A549 (cell line): ENCODE measurements at regions not wholly inside any gene's neighbourhood (a gene's known extent, or its start where the extent isn't known, plus 50 kb on each side); places are given as distances from the start of the nearest gene placed in this dataset.
"Not testable (repeated sequence)": the region's sequence is repeated elsewhere in the genome, so short reads cannot be mapped to it uniquely, and the experiment has no call there.

Experiments used
- ATAC-seq, 2 experiments: fragments of 200-7000 bp in 1 of 2; fragments of >200 bp in 1 of 2; cut with Nextera tagmentation in 1 of 2; cut with Tn5 transposase in 1 of 2; 3 replicates each; pipeline versions ENCODE4 v1.8.0 to v1.9.1; 2018 to 2020; ENCODE audit warnings: mild to moderate bottlenecking in 1 of 2, moderate library complexity in 1 of 2
- CTCF ChIA-PET: fragments of 300-600 bp; sonication (Branson Sonifier 250); formaldehyde crosslinking; extraction: SDS; loops from one replicate; lab custom pipeline; 2021; ENCODE audit warnings: antibody characterized with exemption, inconsistent platforms; lab: Yijun Ruan, JAX
- POLR2A ChIA-PET: fragments of 350-600 bp; formaldehyde crosslinking; extraction: SDS; loops from one replicate; lab custom pipeline; 2021; ENCODE audit warnings: antibody characterized with exemption, inconsistent platforms; lab: Yijun Ruan, JAX
- DNase-seq, 2 experiments: peaks; one replicate each; pipeline versions ENCODE4 v3.0.0 to v3.0.0-alpha.2; 2011 to 2016; ENCODE audit warnings: low read depth in 1 of 2, low spot score in 1 of 2
- FAIRE-seq: peaks from 2 replicates; lab custom pipeline; 2011; peaks lifted over from hg19 to GRCh38; lab: Jason Lieb, UNC
- H3K27ac ChIP-seq, 2 experiments: fragments of >200 bp; sonication (Bioruptor Twin); formaldehyde crosslinking; 3 replicates each; pipeline ENCODE4 v1.5.1; 2016 to 2017
- H3K4me1 ChIP-seq: fragments of >200 bp; sonication (Bioruptor Twin); formaldehyde crosslinking; 3 replicates; pipeline ENCODE4 v1.6.1; 2016
- H3K4me2 ChIP-seq: fragments of >200 bp; sonication (Bioruptor Twin); formaldehyde crosslinking; 3 replicates; pipeline ENCODE4 v1.6.1; 2016
- H3K4me3 ChIP-seq: fragments of >200 bp; sonication (Bioruptor Twin); formaldehyde crosslinking; 3 replicates; pipeline ENCODE4 v1.5.1; 2016
- H3K9me3 ChIP-seq: fragments of >200 bp; sonication (Bioruptor Twin); formaldehyde crosslinking; 3 replicates; pipeline ENCODE4 v1.6.1; 2016
- CTCF ChIP-seq: fragments of >200 bp; sonication (Bioruptor Twin); formaldehyde crosslinking; IDR thresholded peaks from 3 replicates; pipeline ENCODE4 v1.5.1; 2016
- RAD21 ChIP-seq, 2 experiments: fragments of >200 bp in 1 of 2; sonication (Bioruptor Twin) in 1 of 2; formaldehyde crosslinking in 1 of 2; IDR thresholded peaks in 1 of 2; conservative IDR thresholded peaks in 1 of 2; 2 replicates in 1 of 2; 3 replicates in 1 of 2; pipeline ENCODE4 v1.6.1; 2012 to 2018; ENCODE audit warnings: inconsistent platforms in 1 of 2
- SMC3 ChIP-seq: fragments of >200 bp; sonication (Bioruptor Twin); formaldehyde crosslinking; IDR thresholded peaks from 3 replicates; pipeline ENCODE4 v1.6.1; 2018; ENCODE audit warnings: inconsistent platforms
- WGBS: methylation state at CpG from one replicate; pipeline ENCODE4 v1.1.6; 2017; ENCODE audit errors: missing lambda C conversion rate; 5-methylcytosine and 5-hydroxymethylcytosine counted together

GRCh38 chr11:67792273-67792990 is 118.0 kb upstream of the ALDH3B2 start:
- 21% methylated on average over 26 of the region's 26 CpGs for WGBS
- DNase-seq, H3K9me3 ChIP-seq, H3K27ac ChIP-seq, POLR2A ChIA-PET, FAIRE-seq: not testable (repeated sequence)
- CTCF ChIA-PET: interaction anchor here (0.8 to 1.7 kb wide), 5 partner anchors 14 to 180 kb away, joined by 3 to 7 read pairs (median 3); partner anchors contain the start of gene NUDT8
- peak overlapping the region; percentile 14; the same call in 1 of the 3 replicates for H3K4me2 ChIP-seq
- 0 out of 3 replicates have a peak, but pooled peaks have one; percentile 22 for TF ChIP-seq SMC3
- peak; percentile 51 to 62 for TF ChIP-seq RAD21 (conservative IDR thresholded peaks at IDR 0.05 in 1 of 2, IDR thresholded peaks at IDR 0.05 in 1 of 2)
- peak; percentile 61 for TF ChIP-seq CTCF
- TF ChIP-seq, all 56 proteins: peak for 3; not testable (repeated sequence) for 53
- H3K4me3 ChIP-seq, H3K4me1 ChIP-seq, ATAC-seq: not testable (repeated sequence)

GRCh38 chr11:67791598-67792170 is 117.3 kb upstream of the ALDH3B2 start:
- CTCF ChIA-PET: interaction anchor here (0.7 to 1.5 kb wide), 5 partner anchors 15 to 162 kb away, joined by 3 to 7 read pairs (median 3); partner anchors contain the start of gene NUDT8
- peak overlapping the region; percentile 14; the same call in 1 of the 3 replicates for H3K4me2 ChIP-seq
- H3K27ac ChIP-seq, H3K4me3 ChIP-seq, ATAC-seq, FAIRE-seq, H3K9me3 ChIP-seq, POLR2A ChIA-PET, H3K4me1 ChIP-seq: not testable (repeated sequence)
- WGBS: 56% methylated on average over 11 of the region's 11 CpGs
- peak in 1 of 2 experiments; percentile 23 for DNase-seq

DNA sequence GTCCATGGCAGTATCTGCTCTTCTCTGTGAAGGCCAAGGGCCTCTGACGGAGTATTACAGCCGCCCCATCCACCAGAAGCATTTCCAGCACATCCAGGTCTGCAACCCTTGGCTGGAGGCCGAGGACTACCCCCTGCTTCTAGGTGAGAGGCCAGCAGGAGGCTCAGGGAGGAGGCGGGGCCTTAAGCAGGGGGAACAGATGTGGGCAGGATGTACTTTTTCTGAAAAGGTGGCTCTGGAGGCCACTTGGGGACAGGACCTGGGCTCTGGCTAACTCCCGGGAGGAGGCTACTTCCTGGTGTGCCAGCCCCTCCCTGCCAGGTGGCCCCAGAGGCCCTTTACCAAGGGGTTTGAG is 113.9 kb upstream of the ALDH3B2 start:
- DNase-seq, H3K4me3 ChIP-seq, POLR2A ChIA-PET, H3K9me3 ChIP-seq, H3K27ac ChIP-seq, H3K4me1 ChIP-seq, H3K4me2 ChIP-seq, FAIRE-seq, ATAC-seq, CTCF ChIA-PET: not testable (repeated sequence)
- WGBS: 59% methylated on average over 5 of the region's 5 CpGs

DNA sequence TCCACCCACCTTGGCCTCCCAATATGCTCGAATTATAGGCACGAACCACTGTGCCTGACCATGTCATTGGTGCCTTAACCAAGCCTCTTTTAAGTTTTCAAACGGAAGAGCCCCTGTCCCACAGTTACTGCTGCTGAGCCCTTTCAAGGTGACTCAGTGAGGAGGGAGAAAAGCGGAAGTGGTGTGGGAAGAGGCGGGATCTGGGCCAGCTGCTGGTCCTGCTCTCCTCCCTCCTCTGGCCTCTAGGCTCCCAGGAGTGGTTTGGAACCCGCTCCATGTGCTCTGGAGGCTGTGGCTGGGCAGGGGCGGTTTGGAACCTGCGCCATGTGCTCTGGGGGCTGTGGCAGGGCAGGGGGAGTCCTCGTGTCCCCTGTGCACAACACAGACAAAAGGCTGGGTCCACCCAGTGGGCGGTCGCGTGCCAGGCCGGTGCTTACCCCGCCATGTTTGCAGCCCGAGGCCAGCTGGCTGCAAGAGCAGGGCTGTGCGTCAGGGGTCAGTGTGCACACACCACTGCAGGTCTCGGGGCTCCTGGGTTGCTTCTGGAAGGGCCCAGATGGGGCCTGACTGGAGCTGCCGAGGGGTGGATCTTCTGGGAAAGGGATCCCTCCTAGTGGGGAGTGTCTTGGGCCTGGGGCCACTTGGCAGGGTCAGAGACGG is 113.4 kb upstream of the ALDH3B2 start:
- H3K4me1 ChIP-seq, FAIRE-seq, H3K27ac ChIP-seq, DNase-seq, ATAC-seq, H3K9me3 ChIP-seq, H3K4me2 ChIP-seq, POLR2A ChIA-PET, H3K4me3 ChIP-seq, CTCF ChIA-PET: not testable (repeated sequence)
- 68% methylated on average over 8 of the region's 19 CpGs for WGBS

- H3K4me3 ChIP-seq, H3K9me3 ChIP-seq, H3K4me1 ChIP-seq, POLR2A ChIA-PET, H3K27ac ChIP-seq, DNase-seq, CTCF ChIA-PET, H3K4me2 ChIP-seq, ATAC-seq, FAIRE-seq: not testable (repeated sequence)
- 78% methylated on average over 2 of the region's 2 CpGs for WGBS
Measured at GRCh38 chr11:67781967-67782366, 107.5 kb upstream of the ALDH3B2 start.

- H3K4me3 ChIP-seq, H3K4me1 ChIP-seq, DNase-seq, H3K27ac ChIP-seq, POLR2A ChIA-PET, H3K9me3 ChIP-seq, H3K4me2 ChIP-seq, CTCF ChIA-PET, ATAC-seq, FAIRE-seq: not testable (repeated sequence)
- 69% methylated on average over 2 of the region's 2 CpGs for WGBS
Measured at GRCh38 chr11:67781506-67781905, 107.1 kb upstream of the ALDH3B2 start.
